ENCODE measurements at regions not wholly inside any gene's neighbourhood (a gene's known extent, or its start where the extent isn't known, plus 50 kb on each side); places are given as distances from the start of the nearest gene placed in this dataset.
A peak's percentile ranks its signal among the peaks of the same experiment; 100 is the strongest.

- H3K27me3 Mint-ChIP-seq: peaks cover 38% of the 10 kb centered on the region
- no peak overlapping the region for H3K27ac ChIP-seq (ENCODE audit: low read depth in 1 of 2, low read length in 2 of 2)
- no peaks in the 10 kb centered on the region for H3K36me3 Mint-ChIP-seq (ENCODE audit: low read depth)
- no peaks in the 10 kb centered on the region for H3K4me1 ChIP-seq (ENCODE audit: insufficient read depth, low read length)
- CTCF ChIA-PET: no interaction called here
- DNase-seq (peak in 1 of 14 experiments; percentile 7), ATAC-seq (ENCODE audit: poor library complexity) (no peak)
- H3K9me3 Mint-ChIP-seq: no peaks in the 10 kb centered on the region
- H3K4me1 Mint-ChIP-seq (ENCODE audit: low read depth): no peaks in the 10 kb centered on the region
- POLR2A ChIA-PET: no interaction called here
- no peak for TF ChIP-seq CTCF (IDR thresholded peaks at IDR 0.05)
- no peaks in the 10 kb centered on the region for H3K36me3 ChIP-seq (ENCODE audit: insufficient read depth, low read length)
- H3K4me3 ChIP-seq (ENCODE audit: low read length): no peak overlapping the region
- no peak overlapping the region for H3K27ac Mint-ChIP-seq
- peaks cover 0 to 16% of the 10 kb centered on the region in 2 experiments for H3K9me3 ChIP-seq (ENCODE audit: control insufficient read depth in 1 of 2, insufficient read depth in 1 of 2, low read length in 2 of 2)
- peaks cover 0 to 12% of the 10 kb centered on the region in 2 experiments for H3K27me3 ChIP-seq (ENCODE audit: control insufficient read depth in 1 of 2, insufficient read depth in 2 of 2, low read length in 2 of 2)
- H3K4me3 Mint-ChIP-seq: no peak overlapping the region
- intact Hi-C loops (cut with DNase I, micrococcal nuclease): no loop called here
These were observed 58.9 kb upstream of the NUPR2 start for GRCh38 chr7:56174875-56175760.

- Mint-ChIP-seq H3K4me1 (ENCODE audit: low read depth) (no peaks in the 10 kb centered on the region), H3K9me3 (no peaks in the 10 kb centered on the region), H3K4me3 (no peak overlapping the region), H3K36me3 (ENCODE audit: low read depth) (no peaks in the 10 kb centered on the region), H3K27ac (no peak overlapping the region), H3K27me3 (peaks cover 38% of the 10 kb centered on the region)
- no peaks in the 10 kb centered on the region for H3K4me1 ChIP-seq (ENCODE audit: insufficient read depth, low read length)
- ChIA-PET CTCF (no interaction called here), POLR2A (no interaction called here)
- H3K36me3 ChIP-seq (ENCODE audit: insufficient read depth, low read length): no peaks in the 10 kb centered on the region
- no peak overlapping the region for H3K27ac ChIP-seq (ENCODE audit: low read depth in 1 of 2, low read length in 2 of 2)
- intact Hi-C loops (cut with DNase I, micrococcal nuclease): no loop called here
- peaks cover 0 to 12% of the 10 kb centered on the region in 2 experiments for H3K27me3 ChIP-seq (ENCODE audit: control insufficient read depth in 1 of 2, insufficient read depth in 2 of 2, low read length in 2 of 2)
- TF ChIP-seq CTCF (IDR thresholded peaks at IDR 0.05): no peak
- H3K9me3 ChIP-seq (ENCODE audit: control insufficient read depth in 1 of 2, insufficient read depth in 1 of 2, low read length in 2 of 2): peaks cover 0 to 16% of the 10 kb centered on the region in 2 experiments
- ATAC-seq (ENCODE audit: poor library complexity): no peak
- no peak for DNase-seq
- H3K4me3 ChIP-seq (ENCODE audit: low read length): no peak overlapping the region
These were observed 58.2 kb upstream of the NUPR2 start for GRCh38 chr7:56174346-56174874.

All from CD4-positive, alpha-beta T cell (primary cell).